NB4 (cell line): ENCODE measurements at regions not wholly inside any gene's neighbourhood (a gene's known extent, or its start where the extent isn't known, plus 50 kb on each side); places are given as distances from the start of the nearest gene placed in this dataset.

Source experiments
- DNase-seq: peaks from one replicate; pipeline ENCODE4 v3.0.0; 2010; ENCODE audit warnings: low read depth
- H3K4me3 ChIP-seq: one replicate; pipeline ENCODE4 v1.5.1; 2011; ENCODE audit warnings: mild to moderate bottlenecking, low read depth, low read length, moderate library complexity
- MYC ChIP-seq: IDR thresholded peaks from 2 replicates; pipeline ENCODE4 v1.6.1; 2011; ENCODE audit warnings: low read depth, low read length
- POLR2A ChIP-seq: IDR thresholded peaks from 2 replicates; pipeline ENCODE4 v1.6.1; 2011; ENCODE audit warnings: mild to moderate bottlenecking; ENCODE audit not compliant: insufficient read length; ENCODE audit errors: extremely low read depth
- TF ChIP-seq, protein P1 (sequence below): IDR thresholded peaks from one replicate; pipeline ENCODE4 v1.5.1; 2012; ENCODE audit warnings: low read depth, low read length
- TF ChIP-seq, protein P2 (sequence below): IDR thresholded peaks from 2 replicates; pipeline ENCODE4 v1.6.1; 2011; ENCODE audit warnings: low read depth, low read length

DNA sequence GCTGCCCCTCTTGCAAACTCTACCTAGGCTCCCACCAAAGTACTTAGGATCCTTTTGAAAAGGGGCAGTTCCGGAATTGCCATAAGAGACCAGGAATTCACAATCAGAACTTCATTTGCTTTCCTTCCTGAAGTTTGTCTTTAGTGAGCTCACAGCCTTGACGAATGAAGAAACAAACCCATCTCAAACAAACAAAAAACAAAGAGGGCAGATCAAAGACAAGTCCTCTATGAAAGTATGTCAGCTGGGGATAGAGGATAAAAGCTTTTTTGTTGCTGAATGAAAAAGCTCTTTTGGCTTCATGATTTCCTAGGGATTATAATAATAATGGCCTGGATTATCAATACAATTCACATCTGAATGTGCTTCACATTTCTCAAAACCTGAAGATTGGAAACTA is 357.9 kb upstream of the DUSP10 start:
- DNase-seq, result no peak
- TF ChIP-seq, protein P1, sequence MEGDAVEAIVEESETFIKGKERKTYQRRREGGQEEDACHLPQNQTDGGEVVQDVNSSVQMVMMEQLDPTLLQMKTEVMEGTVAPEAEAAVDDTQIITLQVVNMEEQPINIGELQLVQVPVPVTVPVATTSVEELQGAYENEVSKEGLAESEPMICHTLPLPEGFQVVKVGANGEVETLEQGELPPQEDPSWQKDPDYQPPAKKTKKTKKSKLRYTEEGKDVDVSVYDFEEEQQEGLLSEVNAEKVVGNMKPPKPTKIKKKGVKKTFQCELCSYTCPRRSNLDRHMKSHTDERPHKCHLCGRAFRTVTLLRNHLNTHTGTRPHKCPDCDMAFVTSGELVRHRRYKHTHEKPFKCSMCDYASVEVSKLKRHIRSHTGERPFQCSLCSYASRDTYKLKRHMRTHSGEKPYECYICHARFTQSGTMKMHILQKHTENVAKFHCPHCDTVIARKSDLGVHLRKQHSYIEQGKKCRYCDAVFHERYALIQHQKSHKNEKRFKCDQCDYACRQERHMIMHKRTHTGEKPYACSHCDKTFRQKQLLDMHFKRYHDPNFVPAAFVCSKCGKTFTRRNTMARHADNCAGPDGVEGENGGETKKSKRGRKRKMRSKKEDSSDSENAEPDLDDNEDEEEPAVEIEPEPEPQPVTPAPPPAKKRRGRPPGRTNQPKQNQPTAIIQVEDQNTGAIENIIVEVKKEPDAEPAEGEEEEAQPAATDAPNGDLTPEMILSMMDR, result no peak
- TF ChIP-seq, protein P2, sequence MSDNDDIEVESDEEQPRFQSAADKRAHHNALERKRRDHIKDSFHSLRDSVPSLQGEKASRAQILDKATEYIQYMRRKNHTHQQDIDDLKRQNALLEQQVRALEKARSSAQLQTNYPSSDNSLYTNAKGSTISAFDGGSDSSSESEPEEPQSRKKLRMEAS, result no peak
- TF ChIP-seq MYC (no peak), POLR2A (no peak)
- no peak overlapping the region for H3K4me3 ChIP-seq

DNA sequence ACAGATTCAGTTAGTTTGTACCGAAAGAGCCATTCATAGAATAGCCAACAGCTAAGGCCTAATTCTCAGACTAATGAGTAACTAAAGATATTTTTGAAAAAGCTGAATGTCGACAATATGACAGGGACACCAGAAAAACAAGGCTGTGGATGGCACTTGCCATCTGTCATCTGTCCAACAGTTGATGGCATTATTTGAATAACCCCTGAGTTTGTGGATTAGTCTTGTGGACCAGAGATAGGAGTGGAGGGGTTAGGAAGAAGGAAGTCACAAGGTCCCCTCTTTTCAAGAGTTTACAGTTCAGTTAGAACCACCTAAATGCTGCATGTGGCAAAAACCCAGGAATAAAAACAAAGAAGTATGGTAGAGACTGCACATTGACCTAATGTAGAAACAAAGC is 356.5 kb upstream of the DUSP10 start:
- no peak overlapping the region for H3K4me3 ChIP-seq
- DNase-seq, result no peak
- TF ChIP-seq, protein P2, result no peak
- no peak for TF ChIP-seq POLR2A
- no peak for TF ChIP-seq MYC
- TF ChIP-seq, protein P1, result no peak

DNA sequence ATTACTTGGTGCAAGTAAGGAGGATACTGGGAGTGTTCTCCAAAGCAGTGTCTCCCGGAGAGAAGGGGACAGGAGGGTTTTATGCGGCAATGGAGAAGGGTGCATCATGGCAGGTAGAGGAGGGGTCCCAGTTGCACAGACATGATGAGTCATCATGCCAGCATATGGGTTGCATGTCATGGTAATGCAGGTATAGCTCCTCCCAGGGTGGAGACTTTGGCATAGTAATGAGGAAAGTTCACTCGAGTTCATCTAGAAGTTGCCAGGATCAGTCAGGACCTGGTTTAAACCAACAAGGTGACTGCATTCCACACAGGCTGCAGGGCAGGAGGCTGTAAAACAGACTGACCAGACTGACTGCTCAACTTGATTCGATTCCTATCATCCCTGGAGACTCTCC is 355.7 kb upstream of the DUSP10 start:
- TF ChIP-seq, protein P2, result no peak
- TF ChIP-seq, protein P1, result no peak
- no peak for DNase-seq

DNA sequence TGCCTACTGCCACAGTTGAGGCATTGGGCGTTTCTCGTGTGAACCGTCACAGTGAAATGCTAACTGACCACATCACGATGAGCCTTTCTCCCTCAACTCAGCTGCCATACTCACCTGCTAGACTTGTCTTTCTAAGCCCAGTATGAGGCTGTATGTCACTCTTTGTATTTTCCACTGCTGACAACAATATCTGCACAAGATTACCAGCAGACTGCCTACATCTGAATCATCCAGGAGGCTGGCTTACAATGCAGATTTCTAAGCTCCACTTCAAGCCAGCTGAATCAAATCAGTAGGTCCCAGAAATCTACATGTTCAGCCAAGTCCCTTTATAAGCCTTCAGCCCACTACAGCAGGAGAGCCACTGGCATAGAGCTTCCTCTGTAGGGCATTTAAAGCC is 355.0 kb upstream of the DUSP10 start:
- no peak for DNase-seq
- TF ChIP-seq, protein P1, result no peak
- TF ChIP-seq MYC (no peak), POLR2A (no peak)
- TF ChIP-seq, protein P2, result no peak
- H3K4me3 ChIP-seq, result no peak overlapping the region

More for the DNA sequence above, 355.7 kb upstream of the DUSP10 start:
- H3K4me3 ChIP-seq, result no peak overlapping the region

DNA sequence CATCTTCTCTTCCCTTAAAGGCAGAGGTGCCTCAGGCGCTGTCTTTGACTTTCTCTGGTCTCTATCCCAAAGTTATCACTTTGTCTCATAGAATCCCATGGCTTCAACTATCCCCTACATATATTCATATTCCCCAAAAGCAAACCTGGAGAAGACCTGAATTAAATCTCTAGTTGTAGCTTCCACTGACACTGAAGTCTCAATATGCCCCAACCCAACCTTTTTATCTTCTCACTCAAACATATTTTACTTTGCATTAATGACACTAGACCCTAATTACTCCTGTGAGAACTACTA is 354.5 kb upstream of the DUSP10 start:
- no peak for DNase-seq
- no peak overlapping the region for H3K4me3 ChIP-seq
- TF ChIP-seq, protein P1, result no peak
- TF ChIP-seq POLR2A (no peak), MYC (no peak)
- TF ChIP-seq, protein P2, result no peak
